GM23338 (cell line): ENCODE measurements at regions not wholly inside any gene's neighbourhood (a gene's known extent, or its start where the extent isn't known, plus 50 kb on each side); places are given as distances from the start of the nearest gene placed in this dataset.
"Not testable (repeated sequence)": the region's sequence is repeated elsewhere in the genome, so short reads cannot be mapped to it uniquely, and the experiment has no call there.

Experiments used
- ATAC-seq: fragments of 200-7000 bp; cut with Tn5 transposase; 3 replicates; pipeline ENCODE4 v1.9.1; 2020
- DNase-seq: peaks from one replicate; pipeline ENCODE4 v3.0.0-alpha.2; 2015; ENCODE audit warnings: low spot score
- H2AFZ ChIP-seq: fragments of 200-600 bp; sonication (generic); 2 replicates; pipeline ENCODE4 v1.8.0; 2016; ENCODE audit warnings: antibody characterized with exemption, mild to moderate bottlenecking, moderate library complexity
- H3F3A ChIP-seq: fragments of 200-600 bp; sonication (generic); replicated peaks from 2 replicates; pipeline ENCODE4 v1.8.0; 2017; ENCODE audit warnings: antibody characterized with exemption, mixed run types, low read depth
- H3K27ac ChIP-seq: fragments of 200-600 bp; sonication (generic); 2 replicates; pipeline ENCODE4 v1.6.1; 2016; ENCODE audit warnings: low read depth
- H3K27me3 ChIP-seq: fragments of 200-600 bp; sonication (generic); 2 replicates; pipeline ENCODE4 v1.8.0; 2016; ENCODE audit warnings: mild to moderate bottlenecking, mixed run types, moderate library complexity; ENCODE audit not compliant: insufficient read depth
- H3K36me3 ChIP-seq: fragments of 200-600 bp; sonication (generic); 2 replicates; pipeline ENCODE4 v1.8.0; 2016; ENCODE audit warnings: mild to moderate bottlenecking; ENCODE audit not compliant: insufficient read depth
- H3K4me1 ChIP-seq: fragments of 200-600 bp; sonication (generic); 2 replicates; pipeline ENCODE4 v1.8.0; 2016; ENCODE audit warnings: mild to moderate bottlenecking, moderate library complexity; ENCODE audit not compliant: insufficient read depth
- H3K4me2 ChIP-seq: fragments of 200-600 bp; sonication (generic); 2 replicates; pipeline ENCODE4 v1.7.1; 2017; ENCODE audit warnings: mixed run types
- H3K4me3 ChIP-seq: fragments of 200-600 bp; sonication (generic); 2 replicates; pipeline ENCODE4 v1.6.1; 2016; ENCODE audit warnings: mixed run types
- H3K79me2 ChIP-seq: fragments of 200-600 bp; sonication (generic); replicated peaks from 2 replicates; pipeline ENCODE4 v1.8.0; 2017; ENCODE audit warnings: mild to moderate bottlenecking; ENCODE audit not compliant: insufficient read depth
- H3K9me2 ChIP-seq: fragments of 200-600 bp; sonication (generic); 2 replicates; pipeline ENCODE4 v1.8.0; 2017; ENCODE audit not compliant: insufficient read depth
- H4K20me1 ChIP-seq: fragments of 200-600 bp; sonication (generic); replicated peaks from 2 replicates; pipeline ENCODE4 v1.8.0; 2017; ENCODE audit warnings: mild to moderate bottlenecking; ENCODE audit not compliant: insufficient read depth
- H3K27ac Mint-ChIP-seq: 2 replicates; pipeline ENCODE4 v1.8.0; 2020; ENCODE audit warnings: inconsistent platforms, mild to moderate bottlenecking, moderate library complexity, mixed read lengths
- H3K27me3 Mint-ChIP-seq: 3 replicates; pipeline ENCODE4 v1.8.0; 2022; ENCODE audit warnings: low read depth, mild to moderate bottlenecking, moderate library complexity, mixed read lengths, inconsistent platforms; ENCODE audit not compliant: insufficient read depth, poor library complexity
- H3K36me3 Mint-ChIP-seq: 3 replicates; pipeline ENCODE4 v1.8.0; 2021; ENCODE audit warnings: low read depth, mild to moderate bottlenecking, inconsistent platforms, moderate library complexity, mixed read lengths
- H3K4me1 Mint-ChIP-seq: 3 replicates; pipeline ENCODE4 v1.8.0; 2020; ENCODE audit warnings: mild to moderate bottlenecking, inconsistent platforms, mixed read lengths
- H3K4me3 Mint-ChIP-seq: 3 replicates; pipeline ENCODE4 v1.8.0; 2021; ENCODE audit warnings: moderate library complexity, mild to moderate bottlenecking, inconsistent platforms, mixed read lengths
- H3K9me3 Mint-ChIP-seq: 3 replicates; pipeline ENCODE4 v1.8.0; 2020; ENCODE audit warnings: moderate library complexity, mild to moderate bottlenecking, inconsistent platforms, mixed read lengths
- CREB1 ChIP-seq: fragments of 250-450 bp; sonication (Bioruptor Pico); IDR thresholded peaks from 2 replicates; pipeline ENCODE4 v1.5.0; 2020; ENCODE audit warnings: low read depth, mild to moderate bottlenecking, moderate library complexity
- CTCF ChIP-seq, 2 experiments: fragments of 200-600 bp in 1 of 2; sonication (generic) in 1 of 2; conservative IDR thresholded peaks; 2 replicates each; pipeline versions ENCODE4 v1.5.1 to v1.6.1; 2016 to 2017; ENCODE audit warnings: antibody characterized with exemption in 2 of 2, low read depth in 2 of 2, mild to moderate bottlenecking in 2 of 2, moderate library complexity in 1 of 2
- ETS1 ChIP-seq: IDR thresholded peaks from 2 replicates; pipeline ENCODE4 v1.6.1; 2016; ENCODE audit warnings: antibody characterized with exemption
- EZH2 ChIP-seq: fragments of 200-600 bp; sonication (generic); IDR thresholded peaks from one replicate; pipeline ENCODE4 v1.8.0; 2017; ENCODE audit warnings: antibody characterized with exemption, mild to moderate bottlenecking, low read depth; ENCODE audit not compliant: unreplicated experiment
- EZH2phosphoT487 ChIP-seq: fragments of 200-600 bp; sonication (generic); IDR thresholded peaks from one replicate; pipeline ENCODE4 v1.8.1; 2018; ENCODE audit warnings: antibody characterized with exemption; ENCODE audit not compliant: unreplicated experiment
- JUNB ChIP-seq: IDR thresholded peaks from one replicate; pipeline ENCODE4 v1.6.1; 2016; ENCODE audit warnings: antibody characterized with exemption; ENCODE audit not compliant: unreplicated experiment
- POLR2AphosphoS5 ChIP-seq: IDR thresholded peaks from 2 replicates; pipeline ENCODE4 v1.6.1; 2016; ENCODE audit warnings: antibody characterized with exemption, low read depth
- STAT1 ChIP-seq: IDR thresholded peaks from one replicate; pipeline ENCODE4 v1.6.1; 2016; ENCODE audit warnings: antibody characterized with exemption; ENCODE audit not compliant: unreplicated experiment
- ZNF114 ChIP-seq: fragments of 250-450 bp; sonication (Bioruptor Pico); IDR thresholded peaks from 2 replicates; pipeline ENCODE4 v1.5.0; 2020; ENCODE audit warnings: mild to moderate bottlenecking, moderate library complexity

GRCh38 chr2:35819033-35819432 lies 536.5 kb upstream of the CRIM1 start:
- H2AFZ ChIP-seq = no peak overlapping the region; the same call in 1 of the 2 replicates
- H3F3A ChIP-seq = no peaks in the 10 kb centered on the region
- no peak overlapping the region for H3K4me3 Mint-ChIP-seq
- peaks cover 45% of the 10 kb centered on the region for H3K4me1 Mint-ChIP-seq
- no peaks in the 10 kb centered on the region for H3K27me3 ChIP-seq
- peaks cover 6% of the 10 kb centered on the region for H3K27me3 Mint-ChIP-seq
- no peaks in the 10 kb centered on the region for H3K36me3 ChIP-seq
- no peaks in the 10 kb centered on the region for H4K20me1 ChIP-seq
- no peak overlapping the region for H3K4me2 ChIP-seq
- H3K4me3 ChIP-seq = no peak overlapping the region
- H3K9me3 Mint-ChIP-seq = no peaks in the 10 kb centered on the region; the same call in 2 of the 3 replicates
- H3K4me1 ChIP-seq = peaks cover 42% of the 10 kb centered on the region
- no peaks in the 10 kb centered on the region; the same call in 2 of the 3 replicates for H3K36me3 Mint-ChIP-seq
- H3K9me2 ChIP-seq = no peaks in the 10 kb centered on the region
- H3K27ac ChIP-seq = no peak overlapping the region
- no peak overlapping the region for H3K27ac Mint-ChIP-seq
- TF ChIP-seq CTCF (conservative IDR thresholded peaks at IDR 0.05; ENCODE audit: low read depth in 2 of 2) (no peak), ETS1 (no peak), POLR2AphosphoS5 (no peak), JUNB (no peak), EZH2 (no peak), STAT1 (no peak), CREB1 (CRISPR knock-in tag) (no peak), EZH2phosphoT487 (no peak), ZNF114 (no peak)
- DNase-seq (no peak), ATAC-seq (no peak)
- H3K79me2 ChIP-seq = no peaks in the 10 kb centered on the region

GRCh38 chr2:35818359-35818758 lies 537.2 kb upstream of the CRIM1 start:
- not testable (repeated sequence) for H3K27ac ChIP-seq, ATAC-seq, H3F3A ChIP-seq, H3K27me3 ChIP-seq, H3K9me3 Mint-ChIP-seq, H3K4me3 ChIP-seq, H3K4me2 ChIP-seq, H3K36me3 ChIP-seq, H3K79me2 ChIP-seq, H3K36me3 Mint-ChIP-seq, H3K27me3 Mint-ChIP-seq, H4K20me1 ChIP-seq, H3K4me3 Mint-ChIP-seq, H3K27ac Mint-ChIP-seq, DNase-seq, H3K9me2 ChIP-seq
- Histone ChIP-seq H2AFZ (peak overlapping the region; percentile 52; the same call in 1 of the 2 replicates), H3K4me1 (peaks cover 35% of the 10 kb centered on the region)
- H3K4me1 Mint-ChIP-seq = peaks cover 39% of the 10 kb centered on the region

GRCh38 chr2:35814597-35814996 lies 541.0 kb upstream of the CRIM1 start:
- not testable (repeated sequence) for H3K27me3 Mint-ChIP-seq, H4K20me1 ChIP-seq, H3K27ac Mint-ChIP-seq, H3K9me2 ChIP-seq, H3K4me3 ChIP-seq, H3K4me3 Mint-ChIP-seq, H3K9me3 Mint-ChIP-seq, H3K27ac ChIP-seq, ATAC-seq, H3K36me3 ChIP-seq, H3K36me3 Mint-ChIP-seq, H3K4me2 ChIP-seq, H3K79me2 ChIP-seq, DNase-seq, H3K27me3 ChIP-seq, H2AFZ ChIP-seq, H3F3A ChIP-seq
- peaks cover 12% of the 10 kb centered on the region for H3K4me1 Mint-ChIP-seq
- H3K4me1 ChIP-seq = peaks cover 15% of the 10 kb centered on the region; the same call in 1 of the 2 replicates
